ENCODE measurements at regions not wholly inside any gene's neighbourhood (a gene's known extent, or its start where the extent isn't known, plus 50 kb on each side); places are given as distances from the start of the nearest gene placed in this dataset.
A peak's percentile ranks its signal among the peaks of the same experiment; 100 is the strongest.
"Not testable (repeated sequence)": the region's sequence is repeated elsewhere in the genome, so short reads cannot be mapped to it uniquely, and the experiment has no call there.

- no peak for DNase-seq (ENCODE audit: low read depth)
Measured at GRCh38 chr5:1636981-1637638, 113.3 kb upstream of the LPCAT1 start.

DNA sequence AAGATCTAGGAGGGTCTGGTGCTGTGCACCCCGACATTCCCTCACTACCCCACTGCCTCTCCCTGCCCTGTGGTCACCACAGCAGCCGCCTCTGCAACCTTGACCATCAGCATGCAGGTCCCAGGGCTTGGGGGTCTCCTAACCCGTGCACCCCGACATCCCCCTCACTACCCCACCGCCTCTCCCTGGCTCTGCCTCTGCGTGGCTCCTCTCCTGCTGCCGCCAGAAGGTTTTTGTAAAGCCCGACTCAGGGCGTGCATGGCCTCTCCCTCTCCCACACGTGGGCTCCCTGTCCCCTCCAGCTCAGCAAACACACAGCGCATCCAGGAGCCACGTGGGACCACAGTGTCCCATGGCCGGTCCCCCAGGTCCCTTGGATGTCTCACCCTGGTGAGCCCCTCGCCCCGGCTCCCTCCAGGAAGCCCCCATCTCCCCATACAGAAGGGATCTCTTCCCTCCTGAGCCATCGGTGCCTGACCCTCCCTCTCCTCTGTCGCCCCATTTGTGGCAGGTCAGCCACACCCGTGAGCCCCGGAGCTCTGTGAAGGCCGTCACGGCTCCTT, 112.5 kb upstream of the LPCAT1 start:
- not testable (repeated sequence) for DNase-seq (ENCODE audit: low read depth)

- DNase-seq (ENCODE audit: low read depth) = not testable (repeated sequence)
Measured at GRCh38 chr5:1635477-1635876, 111.7 kb upstream of the LPCAT1 start.

GRCh38 chr5:1634337-1634661, 110.5 kb upstream of the LPCAT1 start:
- DNase-seq (ENCODE audit: low read depth) = no peak

- peak; percentile 45 for DNase-seq (ENCODE audit: low read depth)
Measured at GRCh38 chr5:1633605-1634336, 110.0 kb upstream of the LPCAT1 start.

DNA sequence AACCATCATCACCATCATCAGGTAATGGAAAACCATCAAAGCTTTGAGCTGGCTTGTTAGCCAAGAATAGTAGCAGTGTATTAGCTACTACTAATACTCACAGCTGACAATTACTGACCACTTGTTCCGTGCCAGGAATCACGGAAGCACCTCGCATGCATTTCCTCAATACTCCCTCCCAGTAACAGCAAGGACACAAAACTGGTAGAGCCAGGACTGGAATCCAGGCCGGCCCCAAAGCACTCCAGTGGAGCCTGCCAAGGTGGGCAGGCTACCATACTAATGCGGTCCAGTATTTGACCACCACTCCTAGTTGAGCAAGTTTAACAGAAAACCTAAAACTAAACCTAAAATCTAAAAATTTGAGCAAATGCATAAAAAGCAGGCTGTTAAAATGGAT, 107.2 kb upstream of the LPCAT1 start:
- not testable (repeated sequence) for DNase-seq (ENCODE audit: low read depth)

GRCh38 chr5:1626397-1626796, 102.6 kb upstream of the LPCAT1 start:
- not testable (repeated sequence) for DNase-seq (ENCODE audit: low read depth)

GRCh38 chr5:1619531-1619930, 95.8 kb upstream of the LPCAT1 start:
- not testable (repeated sequence) for DNase-seq (ENCODE audit: low read depth)

- DNase-seq (ENCODE audit: low read depth) = not testable (repeated sequence)
Measured at GRCh38 chr5:1618296-1618865, 94.6 kb upstream of the LPCAT1 start.

DNA sequence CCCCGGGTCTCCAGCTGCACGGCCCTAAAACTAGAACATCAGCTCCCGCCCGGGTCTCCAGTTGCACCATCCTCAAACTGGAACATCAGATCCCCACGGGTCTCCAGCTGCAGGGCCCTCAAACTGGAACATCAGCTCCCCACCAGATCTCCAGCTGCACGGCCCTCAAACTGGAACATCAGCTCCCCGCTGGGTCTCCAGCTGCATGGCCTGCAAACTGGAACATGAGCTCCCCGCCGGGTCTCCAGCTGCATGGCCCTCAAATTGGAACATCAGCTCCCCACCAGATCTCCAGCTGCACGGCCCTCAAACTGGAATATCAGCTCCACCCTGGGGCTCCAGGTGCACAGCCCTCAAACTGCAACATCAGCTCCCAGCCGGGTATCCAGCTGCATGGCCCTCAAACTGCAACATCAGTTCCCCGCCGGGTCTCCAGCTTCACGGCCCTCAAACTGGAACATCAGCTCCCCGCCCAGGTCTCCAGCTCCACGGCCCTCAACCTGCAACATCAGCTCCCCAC, 93.5 kb upstream of the LPCAT1 start:
- DNase-seq (ENCODE audit: low read depth) = not testable (repeated sequence)

- DNase-seq (ENCODE audit: low read depth) = not testable (repeated sequence)
Measured at GRCh38 chr5:1613515-1613914, 89.8 kb upstream of the LPCAT1 start.

DNA sequence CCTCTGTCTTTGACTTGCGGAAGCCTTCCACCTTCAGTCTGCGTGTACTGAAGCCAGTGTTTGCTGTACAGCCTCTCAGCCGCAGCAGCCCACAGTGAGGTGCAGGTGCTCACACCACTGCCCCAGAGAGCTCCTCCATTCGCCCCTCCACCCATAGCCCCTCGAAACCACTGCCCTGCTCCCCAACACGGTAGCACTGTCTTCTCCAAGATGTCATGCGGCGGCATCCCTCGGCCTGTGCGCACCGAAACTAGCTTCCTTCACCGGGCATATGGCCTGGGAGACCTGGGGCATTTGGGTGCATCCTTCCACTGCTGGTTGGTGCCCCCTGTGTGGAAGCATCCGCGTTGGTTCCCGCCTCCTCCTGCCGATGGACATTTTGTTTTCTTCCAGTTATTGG, 86.8 kb upstream of the LPCAT1 start:
- not testable (repeated sequence) for DNase-seq (ENCODE audit: low read depth)

DNA sequence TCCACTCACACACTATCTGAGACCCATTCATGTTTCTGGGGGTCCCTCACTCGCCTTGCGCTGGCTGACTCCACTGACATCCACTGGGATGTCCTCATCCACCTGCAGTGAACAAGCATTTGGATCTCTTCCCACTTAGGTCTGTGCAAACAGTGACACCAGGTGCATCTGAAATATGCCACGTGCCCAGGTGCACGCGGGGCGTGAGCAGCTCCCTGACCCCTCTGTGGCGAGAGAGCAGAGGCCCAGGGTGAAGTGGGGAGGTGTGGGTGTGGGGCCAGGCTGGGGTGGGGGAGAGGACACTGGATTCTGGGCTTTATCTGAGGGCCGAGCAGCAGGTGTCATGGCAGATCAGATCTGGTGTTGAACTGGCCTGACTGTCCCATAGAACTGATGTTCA, 85.4 kb upstream of the LPCAT1 start:
- DNase-seq (ENCODE audit: low read depth) = not testable (repeated sequence)

DNA sequence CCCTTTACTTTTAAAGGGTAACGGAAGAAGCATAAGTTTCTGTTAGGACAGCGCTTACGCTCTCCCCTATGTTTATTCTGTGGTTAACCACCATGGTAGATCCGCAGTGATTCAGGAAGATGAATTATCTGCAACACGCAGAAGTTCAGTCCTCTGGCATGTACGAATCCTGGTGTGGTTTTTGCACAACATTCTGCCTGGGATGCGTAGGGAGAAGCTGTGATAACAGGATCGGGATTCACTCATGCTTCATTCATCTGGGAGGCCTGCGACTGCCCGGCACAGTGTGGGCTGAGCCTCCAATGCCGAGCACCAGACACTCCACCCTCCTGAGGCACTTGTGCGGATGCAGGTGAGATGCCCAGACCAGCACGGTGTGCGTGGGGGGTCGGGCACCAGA, 84.6 kb upstream of the LPCAT1 start:
- peak; percentile 91 for DNase-seq (ENCODE audit: low read depth)

DNA sequence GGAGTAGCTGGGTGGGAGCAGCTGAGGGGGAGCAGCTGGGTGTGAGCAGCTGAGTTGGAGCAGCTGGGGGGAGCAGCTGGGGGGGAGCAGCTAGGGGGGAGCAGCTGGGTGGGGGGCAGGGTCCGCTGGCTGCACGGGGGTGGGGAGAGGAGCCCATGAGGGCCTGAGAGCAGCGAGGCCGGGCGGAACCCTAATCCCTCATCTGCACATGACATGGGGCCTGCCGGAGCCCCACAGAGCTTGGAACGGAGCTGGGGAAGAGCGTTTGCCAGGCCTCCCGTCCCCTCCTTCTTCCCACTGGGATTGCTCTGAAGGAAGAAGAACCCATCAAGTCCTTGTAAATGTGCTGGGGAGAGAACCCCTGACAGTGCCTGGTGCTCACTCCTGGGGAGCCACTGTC, 83.2 kb upstream of the LPCAT1 start:
- DNase-seq (ENCODE audit: low read depth) = not testable (repeated sequence)

DNA sequence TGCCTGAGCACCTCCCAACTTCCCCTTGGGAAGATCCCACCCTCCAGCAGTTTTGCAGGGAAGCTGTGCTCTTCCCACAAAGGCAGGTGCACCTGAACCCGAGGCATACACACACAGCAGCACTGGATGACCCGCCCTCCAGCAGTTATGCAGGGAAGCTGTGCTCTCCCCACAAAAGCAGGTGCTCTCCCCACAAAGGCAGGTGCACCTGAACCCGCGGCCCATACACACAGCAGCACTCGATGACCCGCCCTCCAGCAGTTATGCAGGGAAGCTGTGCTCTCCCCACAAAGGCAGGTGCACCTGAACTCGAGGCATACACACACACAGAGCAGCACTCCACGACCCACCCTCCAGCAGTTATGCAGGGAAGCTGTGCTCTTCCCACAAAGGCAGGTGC, 80.2 kb upstream of the LPCAT1 start:
- not testable (repeated sequence) for DNase-seq (ENCODE audit: low read depth)

DNA sequence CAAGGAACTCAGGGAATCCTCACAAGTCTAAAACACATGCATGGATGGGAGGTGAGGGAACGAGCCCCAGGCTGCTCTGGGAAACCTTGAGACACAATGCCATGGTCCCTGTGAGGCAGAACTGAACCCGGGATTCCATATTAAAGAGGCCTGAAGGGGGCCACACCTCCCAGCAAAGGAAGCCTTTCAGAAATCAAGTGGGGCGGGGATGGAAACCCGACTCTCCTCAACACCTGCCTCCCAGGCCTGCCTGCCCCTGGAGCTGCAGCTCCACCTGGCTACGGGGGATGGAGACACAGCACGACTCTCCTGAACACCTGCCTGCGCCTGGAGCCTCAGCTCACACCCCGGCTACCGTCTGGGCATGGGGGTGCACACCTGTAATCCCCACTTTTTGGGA, 77.8 kb upstream of the LPCAT1 start:
- not testable (repeated sequence) for DNase-seq (ENCODE audit: low read depth)

- DNase-seq (ENCODE audit: low read depth) = peak; percentile 26
Measured at GRCh38 chr5:1598950-1599737, 75.4 kb upstream of the LPCAT1 start.

DNA sequence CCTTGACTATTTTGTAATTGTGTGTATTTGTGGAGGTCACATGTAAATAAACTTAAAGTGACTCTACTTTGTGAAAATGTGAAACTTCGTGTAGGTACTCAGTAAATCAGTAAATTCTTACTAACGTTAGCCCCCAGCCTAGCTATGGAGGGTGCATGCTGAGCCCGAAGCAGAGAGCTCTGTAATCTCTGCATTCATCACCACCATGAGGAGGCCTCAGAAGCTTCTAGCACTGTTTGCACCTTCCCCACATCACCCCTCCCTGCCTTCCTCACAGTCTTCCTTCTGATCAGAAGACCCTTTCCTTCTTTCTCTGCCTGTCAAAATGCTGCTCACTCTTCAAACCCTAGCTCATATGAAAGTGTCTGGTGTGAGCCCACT, 73.3 kb upstream of the LPCAT1 start:
- DNase-seq (ENCODE audit: low read depth) = not testable (repeated sequence)

DNA sequence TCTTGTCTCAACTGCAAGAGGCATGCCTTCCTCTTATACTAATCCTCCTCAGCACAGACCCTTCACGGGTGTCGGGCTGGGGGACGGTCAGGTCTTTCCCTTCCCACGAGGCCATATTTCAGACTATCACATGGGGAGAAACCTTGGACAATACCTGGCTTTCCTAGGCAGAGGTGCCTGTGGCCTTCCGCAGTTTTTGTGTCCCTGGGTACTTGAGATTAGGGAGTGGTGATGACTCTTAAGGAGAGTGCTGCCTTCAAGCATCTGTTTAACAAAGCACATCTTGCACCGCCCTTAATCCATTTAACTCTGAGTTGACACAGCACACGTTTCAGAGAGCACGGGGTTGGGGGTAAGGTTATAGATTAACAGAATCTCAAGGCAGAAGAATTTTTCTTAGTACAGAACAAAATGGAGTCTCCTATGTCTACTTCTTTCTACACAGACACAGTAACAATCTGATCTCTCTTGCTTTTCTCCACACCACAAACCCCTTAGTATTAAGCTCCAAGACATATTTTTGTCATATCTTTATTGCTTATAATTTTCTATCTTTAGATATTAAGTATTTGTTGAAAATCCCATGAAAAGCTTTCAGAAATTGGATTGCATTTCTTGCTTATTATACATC, 72.8 kb upstream of the LPCAT1 start:
- DNase-seq (ENCODE audit: low read depth) = not testable (repeated sequence)
